Ishikawa (cell line): ENCODE measurements at regions not wholly inside any gene's neighbourhood (a gene's known extent, or its start where the extent isn't known, plus 50 kb on each side); places are given as distances from the start of the nearest gene placed in this dataset.

Source experiments
- CEBPB ChIP-seq: IDR thresholded peaks from 2 replicates; pipeline ENCODE4 v1.6.1; 2012
- CREB1 ChIP-seq: IDR thresholded peaks from 2 replicates; pipeline ENCODE4 v1.6.1; 2012; ENCODE audit warnings: low read depth
- EGR1 ChIP-seq: IDR thresholded peaks from 2 replicates; pipeline ENCODE4 v1.6.1; 2012
- EP300 ChIP-seq: IDR thresholded peaks from 2 replicates; pipeline ENCODE4 v1.6.1; 2012; ENCODE audit warnings: borderline replicate concordance
- FOXM1 ChIP-seq: IDR thresholded peaks from 2 replicates; pipeline ENCODE4 v1.6.1; 2012; ENCODE audit warnings: low read depth, borderline replicate concordance
- NFIC ChIP-seq: IDR thresholded peaks from 2 replicates; pipeline ENCODE4 v1.6.1; 2012
- RAD21 ChIP-seq: IDR thresholded peaks from 2 replicates; pipeline ENCODE4 v1.6.1; 2012; ENCODE audit warnings: low read depth
- TAF1 ChIP-seq: IDR thresholded peaks from 2 replicates; pipeline ENCODE4 v1.6.1; 2012; ENCODE audit warnings: low read depth, mild to moderate bottlenecking
- TCF12 ChIP-seq: IDR thresholded peaks from 2 replicates; pipeline ENCODE4 v1.6.1; 2012; ENCODE audit warnings: low read depth
- TEAD4 ChIP-seq: IDR thresholded peaks from 2 replicates; pipeline ENCODE4 v1.6.1; 2012
- USF1 ChIP-seq: IDR thresholded peaks from 2 replicates; pipeline ENCODE4 v1.6.1; 2012
- YY1 ChIP-seq: IDR thresholded peaks from 2 replicates; pipeline ENCODE4 v1.6.1; 2012; ENCODE audit warnings: low read depth
- ZBTB7A ChIP-seq: IDR thresholded peaks from 2 replicates; pipeline ENCODE4 v1.6.1; 2012; ENCODE audit warnings: low read depth
- TF ChIP-seq, protein P1 (sequence below): IDR thresholded peaks from 2 replicates; pipeline ENCODE4 v1.6.1; 2012; ENCODE audit warnings: low read depth, mild to moderate bottlenecking
- TF ChIP-seq, protein P2 (sequence below): IDR thresholded peaks from 2 replicates; pipeline ENCODE4 v1.6.1; 2012

- TF ChIP-seq TCF12 (no peak), FOXM1 (no peak), NFIC (no peak), CEBPB (no peak), RAD21 (no peak)
- TF ChIP-seq, protein P1, sequence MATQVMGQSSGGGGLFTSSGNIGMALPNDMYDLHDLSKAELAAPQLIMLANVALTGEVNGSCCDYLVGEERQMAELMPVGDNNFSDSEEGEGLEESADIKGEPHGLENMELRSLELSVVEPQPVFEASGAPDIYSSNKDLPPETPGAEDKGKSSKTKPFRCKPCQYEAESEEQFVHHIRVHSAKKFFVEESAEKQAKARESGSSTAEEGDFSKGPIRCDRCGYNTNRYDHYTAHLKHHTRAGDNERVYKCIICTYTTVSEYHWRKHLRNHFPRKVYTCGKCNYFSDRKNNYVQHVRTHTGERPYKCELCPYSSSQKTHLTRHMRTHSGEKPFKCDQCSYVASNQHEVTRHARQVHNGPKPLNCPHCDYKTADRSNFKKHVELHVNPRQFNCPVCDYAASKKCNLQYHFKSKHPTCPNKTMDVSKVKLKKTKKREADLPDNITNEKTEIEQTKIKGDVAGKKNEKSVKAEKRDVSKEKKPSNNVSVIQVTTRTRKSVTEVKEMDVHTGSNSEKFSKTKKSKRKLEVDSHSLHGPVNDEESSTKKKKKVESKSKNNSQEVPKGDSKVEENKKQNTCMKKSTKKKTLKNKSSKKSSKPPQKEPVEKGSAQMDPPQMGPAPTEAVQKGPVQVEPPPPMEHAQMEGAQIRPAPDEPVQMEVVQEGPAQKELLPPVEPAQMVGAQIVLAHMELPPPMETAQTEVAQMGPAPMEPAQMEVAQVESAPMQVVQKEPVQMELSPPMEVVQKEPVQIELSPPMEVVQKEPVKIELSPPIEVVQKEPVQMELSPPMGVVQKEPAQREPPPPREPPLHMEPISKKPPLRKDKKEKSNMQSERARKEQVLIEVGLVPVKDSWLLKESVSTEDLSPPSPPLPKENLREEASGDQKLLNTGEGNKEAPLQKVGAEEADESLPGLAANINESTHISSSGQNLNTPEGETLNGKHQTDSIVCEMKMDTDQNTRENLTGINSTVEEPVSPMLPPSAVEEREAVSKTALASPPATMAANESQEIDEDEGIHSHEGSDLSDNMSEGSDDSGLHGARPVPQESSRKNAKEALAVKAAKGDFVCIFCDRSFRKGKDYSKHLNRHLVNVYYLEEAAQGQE: no peak
Observed at GRCh38 chr10:113445736-113446135, 107.1 kb upstream of the HABP2 start.

DNA sequence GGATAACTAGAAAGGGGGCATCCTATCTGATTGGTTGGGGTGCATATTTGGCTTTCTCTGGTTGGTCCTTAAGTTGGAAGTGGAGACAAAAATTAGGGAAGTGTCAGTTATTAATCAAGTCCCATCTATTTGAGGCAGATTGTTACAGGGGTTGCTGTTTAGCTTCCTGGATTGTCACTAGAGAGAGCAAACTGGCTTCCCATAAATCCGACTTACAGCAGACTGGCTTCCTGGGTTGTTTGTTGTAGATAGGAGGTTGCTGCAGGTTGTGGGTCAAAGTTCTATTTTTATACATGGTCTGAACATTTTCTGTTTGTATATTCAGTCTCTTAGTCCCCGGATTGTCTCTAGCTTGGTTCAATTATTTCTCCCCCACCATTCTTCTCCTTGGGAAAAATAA, 106.1 kb upstream of the HABP2 start:
- TF ChIP-seq CREB1: no peak
- TF ChIP-seq USF1: no peak
- TF ChIP-seq, protein P1: no peak
- no peak for TF ChIP-seq EGR1
- TF ChIP-seq CEBPB: no peak
- TF ChIP-seq, protein P2, sequence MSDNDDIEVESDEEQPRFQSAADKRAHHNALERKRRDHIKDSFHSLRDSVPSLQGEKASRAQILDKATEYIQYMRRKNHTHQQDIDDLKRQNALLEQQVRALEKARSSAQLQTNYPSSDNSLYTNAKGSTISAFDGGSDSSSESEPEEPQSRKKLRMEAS: no peak

GRCh38 chr10:113447278-113447677, 105.6 kb upstream of the HABP2 start:
- no peak for TF ChIP-seq YY1
- no peak for TF ChIP-seq EP300
- TF ChIP-seq, protein P1: no peak
- TF ChIP-seq TEAD4: no peak
- no peak for TF ChIP-seq ZBTB7A
- TF ChIP-seq TCF12: no peak
- TF ChIP-seq CEBPB: no peak
- no peak for TF ChIP-seq NFIC
- no peak for TF ChIP-seq EGR1
- no peak for TF ChIP-seq CREB1
- TF ChIP-seq, protein P2: no peak
- TF ChIP-seq TAF1: no peak
- no peak for TF ChIP-seq RAD21
- TF ChIP-seq USF1: no peak
- no peak for TF ChIP-seq FOXM1

DNA sequence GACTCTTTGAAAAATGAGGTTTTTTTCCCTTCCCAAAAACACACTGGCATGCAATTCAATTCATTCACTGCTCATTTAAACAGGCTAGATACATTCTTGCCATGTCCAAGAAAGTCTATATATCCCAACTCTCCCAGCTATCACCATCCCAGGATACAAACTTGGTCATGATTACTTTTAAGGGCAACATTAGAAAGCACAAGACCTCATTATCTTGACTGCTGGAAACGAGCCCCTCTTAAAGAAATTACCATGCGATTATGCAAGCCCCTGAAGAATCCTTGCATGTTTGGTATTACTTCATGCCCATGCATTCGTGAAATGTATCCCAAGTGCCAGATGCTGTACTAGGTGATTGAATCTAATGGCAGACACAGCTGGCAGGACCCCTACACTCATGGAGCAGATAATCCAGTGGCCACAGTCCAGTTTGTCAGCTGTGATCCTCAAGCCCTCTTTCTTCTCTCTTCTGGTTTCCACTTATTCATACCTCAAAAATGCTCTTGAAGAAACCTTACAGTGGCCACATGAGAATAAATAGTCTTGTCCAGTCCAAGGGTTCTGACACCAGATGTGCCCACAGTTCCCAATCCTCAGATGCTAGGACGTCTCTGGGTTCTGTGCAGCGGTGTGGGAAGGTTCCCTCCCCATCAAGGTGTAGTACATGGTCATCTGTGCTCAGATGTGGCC, 103.7 kb upstream of the HABP2 start:
- TF ChIP-seq, protein P2: no peak
- TF ChIP-seq CEBPB: no peak
- no peak for TF ChIP-seq NFIC
- no peak for TF ChIP-seq ZBTB7A
- no peak for TF ChIP-seq TAF1
- TF ChIP-seq CREB1: no peak
- no peak for TF ChIP-seq TCF12
